Lower lobe of right lung (tissue), 2 donors: ENCODE measurements at regions not wholly inside any gene's neighbourhood (a gene's known extent, or its start where the extent isn't known, plus 50 kb on each side); places are given as distances from the start of the nearest gene placed in this dataset.

Experiments
- ATAC-seq, 2 donors: fragments of 200-7000 bp; cut with Tn5 transposase; one replicate each; pipeline ENCODE4 v1.9.1; 2020 to 2022; ENCODE audit warnings: mild to moderate bottlenecking in 2 of 2, moderate library complexity in 2 of 2
- DNase-seq: peaks from one replicate; pipeline ENCODE4 v3.0.0-alpha.2; 2020
- H3K27ac ChIP-seq: fragments of 200-600 bp; one replicate; pipeline ENCODE4 v1.8.0; 2022
- H3K27me3 ChIP-seq: fragments of 200-600 bp; one replicate; pipeline ENCODE4 v1.8.0; 2022; ENCODE audit warnings: low read depth
- H3K36me3 ChIP-seq: fragments of 200-600 bp; one replicate; pipeline ENCODE4 v1.8.0; 2022; ENCODE audit warnings: mild to moderate bottlenecking
- H3K4me1 ChIP-seq: fragments of 200-600 bp; one replicate; pipeline ENCODE4 v1.8.0; 2022
- H3K4me3 ChIP-seq: fragments of 200-600 bp; one replicate; pipeline ENCODE4 v1.8.0; 2022; ENCODE audit warnings: mild to moderate bottlenecking
- H3K9me3 ChIP-seq: fragments of 200-600 bp; one replicate; pipeline ENCODE4 v1.8.0; 2022
- intact Hi-C: fragments of 100-400 bp; cut with DNase I; formaldehyde crosslinking; loops from one replicate; pipeline ENCODE4 v1.11.0; 2022
- TF ChIP-seq, protein P1 (sequence below): fragments of 200-600 bp; IDR thresholded peaks from one replicate; pipeline ENCODE4 v1.8.0; 2022; ENCODE audit warnings: antibody characterized with exemption, mild to moderate bottlenecking
- donor health status: DM: no; HTN: yes; CAD: no; lungs with severe emphysema.

DNA sequence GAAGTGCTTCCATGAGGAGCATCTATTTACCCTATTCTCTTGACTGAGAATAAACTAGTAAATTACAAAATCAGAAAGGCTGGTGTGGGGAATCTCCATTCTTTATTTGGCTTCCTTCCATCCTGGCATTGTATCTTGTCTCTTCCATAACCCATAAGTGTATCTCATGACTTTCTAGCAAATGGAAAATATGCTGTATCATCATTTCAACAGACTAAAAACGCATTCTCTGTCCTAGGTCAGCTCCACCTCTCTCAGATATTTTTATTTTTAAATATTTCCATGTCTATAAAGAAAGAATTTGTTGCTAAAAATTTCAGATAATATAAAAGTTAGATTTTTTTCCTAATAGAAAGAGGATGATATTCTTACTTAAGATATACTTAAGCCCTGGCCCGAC, 154.2 kb upstream of the MYO16 start:
- Histone ChIP-seq H3K36me3 (no peaks in the 10 kb centered on the region), H3K4me3 (no peak overlapping the region), H3K4me1 (no peaks in the 10 kb centered on the region), H3K27me3 (no peaks in the 10 kb centered on the region), H3K27ac (no peak overlapping the region), H3K9me3 (no peaks in the 10 kb centered on the region)
- intact Hi-C loops: no loop called here
- TF ChIP-seq, protein P1, sequence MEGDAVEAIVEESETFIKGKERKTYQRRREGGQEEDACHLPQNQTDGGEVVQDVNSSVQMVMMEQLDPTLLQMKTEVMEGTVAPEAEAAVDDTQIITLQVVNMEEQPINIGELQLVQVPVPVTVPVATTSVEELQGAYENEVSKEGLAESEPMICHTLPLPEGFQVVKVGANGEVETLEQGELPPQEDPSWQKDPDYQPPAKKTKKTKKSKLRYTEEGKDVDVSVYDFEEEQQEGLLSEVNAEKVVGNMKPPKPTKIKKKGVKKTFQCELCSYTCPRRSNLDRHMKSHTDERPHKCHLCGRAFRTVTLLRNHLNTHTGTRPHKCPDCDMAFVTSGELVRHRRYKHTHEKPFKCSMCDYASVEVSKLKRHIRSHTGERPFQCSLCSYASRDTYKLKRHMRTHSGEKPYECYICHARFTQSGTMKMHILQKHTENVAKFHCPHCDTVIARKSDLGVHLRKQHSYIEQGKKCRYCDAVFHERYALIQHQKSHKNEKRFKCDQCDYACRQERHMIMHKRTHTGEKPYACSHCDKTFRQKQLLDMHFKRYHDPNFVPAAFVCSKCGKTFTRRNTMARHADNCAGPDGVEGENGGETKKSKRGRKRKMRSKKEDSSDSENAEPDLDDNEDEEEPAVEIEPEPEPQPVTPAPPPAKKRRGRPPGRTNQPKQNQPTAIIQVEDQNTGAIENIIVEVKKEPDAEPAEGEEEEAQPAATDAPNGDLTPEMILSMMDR: no peak
- DNase-seq: no peak
- no peak for ATAC-seq

DNA sequence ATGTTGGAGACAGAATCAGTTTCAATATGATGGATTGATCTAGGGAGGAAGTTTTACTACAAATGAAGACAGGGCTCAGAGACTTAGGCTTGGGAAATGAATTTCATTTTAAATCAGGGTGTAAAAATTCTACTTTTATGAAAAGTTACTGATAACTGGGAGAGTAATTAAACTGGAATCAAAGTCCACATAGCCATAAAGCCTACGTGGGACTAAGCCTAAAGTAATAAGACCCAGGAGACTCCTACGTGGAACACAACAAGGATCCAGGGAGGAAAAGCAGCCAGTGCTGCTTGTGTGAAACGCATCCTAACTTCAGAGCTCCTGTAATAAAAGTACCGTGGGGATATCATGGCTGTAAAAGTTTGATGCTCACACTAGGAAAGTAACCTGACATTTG, 152.0 kb upstream of the MYO16 start:
- Histone ChIP-seq H3K9me3 (no peaks in the 10 kb centered on the region), H3K4me1 (no peaks in the 10 kb centered on the region), H3K4me3 (no peak overlapping the region), H3K36me3 (no peaks in the 10 kb centered on the region), H3K27me3 (no peaks in the 10 kb centered on the region), H3K27ac (no peak overlapping the region)
- TF ChIP-seq, protein P1: no peak
- ATAC-seq (no peak), DNase-seq (no peak)
- intact Hi-C loops: no loop called here

- TF ChIP-seq, protein P1: no peak
- H3K27me3 ChIP-seq: no peaks in the 10 kb centered on the region
- DNase-seq: no peak
- no peak overlapping the region for H3K4me3 ChIP-seq
- intact Hi-C loops: no loop called here
- no peak for ATAC-seq
- no peaks in the 10 kb centered on the region for H3K36me3 ChIP-seq
- no peaks in the 10 kb centered on the region for H3K4me1 ChIP-seq
- no peak overlapping the region for H3K27ac ChIP-seq
- no peaks in the 10 kb centered on the region for H3K9me3 ChIP-seq
These were observed 151.2 kb upstream of the MYO16 start for GRCh38 chr13:108478179-108478578.

GRCh38 chr13:108483981-108484380, 145.4 kb upstream of the MYO16 start:
- DNase-seq: no peak
- Histone ChIP-seq H3K9me3 (no peaks in the 10 kb centered on the region), H3K27ac (no peak overlapping the region), H3K4me1 (no peaks in the 10 kb centered on the region), H3K4me3 (no peak overlapping the region), H3K27me3 (no peaks in the 10 kb centered on the region), H3K36me3 (no peaks in the 10 kb centered on the region)
- no peak for ATAC-seq
- intact Hi-C loops: no loop called here
- TF ChIP-seq, protein P1: no peak

GRCh38 chr13:108486096-108486495, 143.3 kb upstream of the MYO16 start:
- TF ChIP-seq, protein P1: no peak
- H3K9me3 ChIP-seq: no peaks in the 10 kb centered on the region
- ATAC-seq (no peak), DNase-seq (no peak)
- no peaks in the 10 kb centered on the region for H3K36me3 ChIP-seq
- H3K27ac ChIP-seq: no peak overlapping the region
- no peaks in the 10 kb centered on the region for H3K4me1 ChIP-seq
- H3K27me3 ChIP-seq: no peaks in the 10 kb centered on the region
- H3K4me3 ChIP-seq: no peak overlapping the region
- intact Hi-C loops: no loop called here
